ENCODE measurements at regions not wholly inside any gene's neighbourhood (a gene's known extent, or its start where the extent isn't known, plus 50 kb on each side); places are given as distances from the start of the nearest gene placed in this dataset.

- DNase-seq (ENCODE audit: insufficient read length, low spot score) (no peak), FAIRE-seq (no peak)
Measured at GRCh38 chr17:79150035-79150733, 75.6 kb downstream of the ENGASE start.

DNA sequence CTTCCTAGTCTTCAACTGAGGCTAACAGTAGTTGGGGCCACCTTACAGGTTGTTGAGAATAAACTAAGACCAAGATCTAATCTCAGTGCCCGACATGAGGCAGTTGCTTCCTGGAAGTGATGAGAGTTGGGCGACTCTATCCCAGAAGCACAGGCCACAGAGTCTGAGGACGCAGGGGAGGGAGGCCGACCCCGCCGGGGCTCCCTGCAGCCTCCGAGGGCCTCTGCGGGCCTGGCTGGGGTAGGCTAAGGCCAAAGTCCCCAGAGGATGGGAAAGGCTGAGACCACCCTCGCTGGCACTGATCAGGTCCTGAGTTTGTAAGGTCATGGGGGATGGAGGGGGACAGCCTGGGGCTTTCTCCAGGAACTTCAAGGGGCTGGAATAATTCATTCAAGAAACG lies 74.0 kb downstream of the ENGASE start:
- DNase-seq (ENCODE audit: insufficient read length, low spot score) (no peak), FAIRE-seq (no peak)

DNA sequence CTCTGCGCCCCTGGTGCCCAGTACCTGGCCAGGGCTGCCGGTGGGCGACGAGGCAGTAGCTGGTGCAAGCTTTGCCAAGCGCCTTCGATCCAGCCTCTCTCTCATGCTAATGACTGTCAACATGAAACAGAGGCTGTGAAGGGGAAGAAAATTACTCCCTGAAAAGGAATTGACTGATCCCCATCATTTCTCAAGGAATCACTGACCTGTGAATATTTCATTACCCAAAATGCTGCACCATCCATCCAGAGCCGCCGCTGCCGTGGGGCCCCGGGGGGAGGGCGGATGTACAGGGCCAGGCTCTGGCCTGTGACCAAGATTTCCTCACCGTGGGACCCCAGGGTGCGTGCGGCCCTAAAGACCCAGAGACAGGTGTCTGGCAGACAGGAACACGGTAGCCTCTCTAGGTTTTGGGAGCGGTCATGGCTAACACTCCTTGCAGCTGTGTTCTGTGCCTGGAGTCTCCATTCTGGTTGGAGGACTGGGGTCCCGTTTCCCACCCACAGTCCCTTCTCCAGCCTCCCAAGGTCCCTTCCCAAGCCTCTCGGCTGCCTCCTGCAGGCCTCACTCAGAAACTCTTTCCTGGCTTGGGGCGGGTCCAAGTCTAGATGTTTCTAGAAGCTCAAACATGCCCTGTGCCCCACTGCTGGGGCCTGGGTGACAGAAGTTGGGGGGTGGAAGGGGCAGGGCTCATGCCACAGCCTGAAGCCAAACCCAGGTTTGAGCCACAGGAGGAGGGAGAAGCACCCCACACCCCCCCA lies 73.3 kb downstream of the ENGASE start:
- DNase-seq (ENCODE audit: insufficient read length, low spot score) (no peak), FAIRE-seq (no peak)

GRCh38 chr17:79146562-79146961 lies 71.9 kb downstream of the ENGASE start:
- FAIRE-seq (no peak), DNase-seq (ENCODE audit: insufficient read length, low spot score) (no peak)

GRCh38 chr17:79145548-79145947 lies 70.9 kb downstream of the ENGASE start:
- no peak for FAIRE-seq

DNA sequence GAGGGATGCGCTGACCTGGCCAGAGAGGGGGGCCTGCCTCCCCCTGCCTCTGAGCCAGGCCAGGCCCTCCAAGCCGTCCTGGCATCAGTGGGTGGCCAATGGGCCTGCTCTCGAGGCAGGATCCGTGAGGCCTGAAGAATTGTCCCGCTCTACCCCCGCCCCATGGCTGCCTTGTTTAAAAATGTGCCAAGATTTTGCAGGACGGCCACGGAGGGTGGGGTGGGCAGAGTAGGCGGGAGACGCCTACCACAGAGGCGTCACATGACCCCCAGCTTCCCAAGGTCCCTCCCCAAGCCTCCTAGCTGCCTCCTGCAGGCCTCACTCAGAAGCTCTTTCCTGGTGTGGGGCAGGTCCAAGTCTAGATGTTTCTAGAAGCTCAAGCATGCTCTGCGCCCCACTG lies 69.5 kb downstream of the ENGASE start:
- FAIRE-seq, result no peak
- DNase-seq (ENCODE audit: insufficient read length, low spot score), result no peak

More at GRCh38 chr17:79145548-79145947, 70.9 kb downstream of the ENGASE start:
- no peak for DNase-seq (ENCODE audit: insufficient read length, low spot score)

GRCh38 chr17:79142375-79142774 lies 67.8 kb downstream of the ENGASE start:
- no peak for DNase-seq (ENCODE audit: insufficient read length, low spot score)
- FAIRE-seq, result no peak

GRCh38 chr17:79141578-79142355 lies 67.1 kb downstream of the ENGASE start:
- DNase-seq (ENCODE audit: insufficient read length, low spot score) (no peak), FAIRE-seq (no peak)

GRCh38 chr17:79138826-79139225 lies 64.2 kb downstream of the ENGASE start:
- no peak for DNase-seq (ENCODE audit: insufficient read length, low spot score)
- FAIRE-seq, result no peak

DNA sequence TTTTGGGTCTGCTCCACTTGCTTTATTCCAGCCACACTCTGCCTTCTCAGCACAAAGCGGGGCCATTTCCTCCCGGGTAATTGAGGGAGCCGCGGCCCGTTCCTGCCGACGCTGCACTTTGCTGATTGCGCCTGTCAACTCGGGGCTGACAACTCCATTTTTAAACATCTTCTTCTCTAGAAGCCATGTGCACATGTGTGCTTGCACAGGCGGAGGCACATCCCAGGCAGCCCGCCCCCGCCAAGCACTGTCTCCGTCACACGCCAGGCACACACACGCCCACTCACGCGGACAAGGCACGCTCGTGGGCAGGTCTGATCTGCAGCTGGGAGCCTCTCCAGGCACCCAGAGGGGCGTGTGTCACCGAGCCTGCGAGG lies 63.2 kb downstream of the ENGASE start:
- no peak for DNase-seq (ENCODE audit: insufficient read length, low spot score)
- FAIRE-seq, result no peak

DNA sequence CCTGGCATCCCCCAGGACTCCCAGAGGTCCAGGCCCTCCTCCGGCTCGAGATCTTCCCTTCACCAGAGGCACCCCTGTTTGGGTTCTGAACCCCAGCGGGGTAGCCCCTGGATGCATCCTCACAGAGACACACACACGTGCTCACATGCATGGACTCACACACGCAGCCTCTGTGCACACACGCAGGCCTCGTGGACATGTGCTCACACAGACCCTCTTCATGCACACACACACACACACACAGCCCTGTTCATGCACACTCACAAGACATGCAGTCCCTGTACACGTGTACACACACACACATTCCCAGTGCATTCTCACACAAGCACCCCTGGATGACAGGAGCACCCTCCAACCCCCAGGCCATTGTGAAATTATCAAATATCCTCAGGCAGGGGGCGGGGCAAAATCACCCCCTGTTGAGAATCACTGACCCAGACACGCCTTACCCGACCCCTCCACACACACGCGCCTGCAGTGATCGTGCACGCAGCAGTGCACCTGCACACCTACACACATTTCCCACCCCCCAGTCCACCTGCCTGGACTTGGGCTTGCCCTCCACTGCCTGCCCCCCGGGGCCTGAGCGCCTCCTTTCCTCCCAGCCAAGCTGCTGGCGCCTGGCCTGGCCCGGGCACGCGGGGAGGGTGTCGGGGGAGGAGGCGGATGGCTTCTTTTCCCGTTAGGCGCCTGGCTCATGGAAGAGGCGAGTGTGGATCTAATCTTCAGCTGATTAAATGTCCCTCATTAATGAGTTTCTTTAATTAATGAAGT lies 62.6 kb downstream of the ENGASE start:
- no peak for FAIRE-seq
- DNase-seq (ENCODE audit: insufficient read length, low spot score), result no peak

- FAIRE-seq, result no peak
- no peak for DNase-seq (ENCODE audit: insufficient read length, low spot score)
Measured at GRCh38 chr17:79136596-79136995, 62.0 kb downstream of the ENGASE start.

Data from GM19239 (cell line).